ENCODE measurements at regions not wholly inside any gene's neighbourhood (a gene's known extent, or its start where the extent isn't known, plus 50 kb on each side); places are given as distances from the start of the nearest gene placed in this dataset.

- DNase-seq (ENCODE audit: low read depth, low spot score), result no peak
- no peaks in the 10 kb centered on the region for H3K4me1 ChIP-seq (ENCODE audit: control insufficient read depth, insufficient read depth, low read length)
- H3K36me3 ChIP-seq (ENCODE audit: control insufficient read depth, insufficient read depth, low read length), result no peaks in the 10 kb centered on the region
- H3K27me3 ChIP-seq (ENCODE audit: control insufficient read depth, insufficient read depth, low read length), result no peaks in the 10 kb centered on the region
- WGBS (ENCODE audit: insufficient coverage, insufficient read length), result no CpG with 5 or more reads among the region's 1 CpG
- no peak overlapping the region for H3K27ac ChIP-seq (ENCODE audit: low read length)
- H3K9me3 ChIP-seq (ENCODE audit: control insufficient read depth, insufficient read depth, low read length), result no peaks in the 10 kb centered on the region
- H3K4me3 ChIP-seq (ENCODE audit: low read length), result no peak overlapping the region
These were observed 1030.7 kb downstream of the NLGN4Y start for GRCh38 chrY:15554991-15555390.

DNA sequence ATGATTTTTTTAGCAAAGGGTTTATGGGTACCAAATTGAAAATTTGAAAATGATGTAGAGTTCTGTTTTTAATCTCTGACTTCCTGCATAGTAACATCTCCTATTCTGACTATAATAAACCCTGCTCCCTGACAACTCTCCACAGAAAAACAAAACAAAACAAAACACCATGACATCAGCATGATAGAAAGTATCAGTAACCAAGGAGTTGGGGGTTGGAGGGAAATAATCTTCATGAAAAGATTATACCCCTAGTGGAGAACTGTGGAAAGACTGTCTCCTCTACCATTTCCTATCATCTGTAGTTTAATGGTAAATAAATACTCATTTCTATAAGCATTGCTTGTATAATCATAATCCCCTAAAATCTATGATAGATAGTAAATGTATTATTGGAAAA, 1034.8 kb downstream of the NLGN4Y start:
- Histone ChIP-seq H3K27ac (ENCODE audit: low read length) (no peak overlapping the region), H3K4me1 (ENCODE audit: control insufficient read depth, insufficient read depth, low read length) (no peaks in the 10 kb centered on the region), H3K4me3 (ENCODE audit: low read length) (no peak overlapping the region), H3K36me3 (ENCODE audit: control insufficient read depth, insufficient read depth, low read length) (no peaks in the 10 kb centered on the region), H3K27me3 (ENCODE audit: control insufficient read depth, insufficient read depth, low read length) (no peaks in the 10 kb centered on the region), H3K9me3 (ENCODE audit: control insufficient read depth, insufficient read depth, low read length) (no peaks in the 10 kb centered on the region)
- no peak for DNase-seq (ENCODE audit: low read depth, low spot score)

DNA sequence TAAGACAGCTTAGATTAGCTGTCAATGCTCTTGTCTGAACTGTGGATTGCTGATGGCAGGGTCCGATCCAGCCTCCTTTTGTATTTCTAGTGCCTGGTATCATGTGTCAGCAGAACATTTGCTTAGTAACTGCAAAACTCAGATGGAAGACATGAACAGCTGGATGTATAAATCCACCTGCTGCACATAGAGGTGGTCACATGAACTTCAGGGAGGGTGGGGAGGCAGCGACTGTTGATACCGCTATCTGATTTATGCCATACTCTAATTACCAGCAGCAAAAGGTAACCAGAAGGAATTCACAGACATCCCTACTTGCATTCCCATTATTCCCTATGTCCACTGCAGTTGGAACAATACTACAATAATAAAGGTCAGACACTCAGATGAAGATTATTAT, 1036.5 kb downstream of the NLGN4Y start:
- no peak for DNase-seq (ENCODE audit: low read depth, low spot score)
- Histone ChIP-seq H3K9me3 (ENCODE audit: control insufficient read depth, insufficient read depth, low read length) (no peaks in the 10 kb centered on the region), H3K36me3 (ENCODE audit: control insufficient read depth, insufficient read depth, low read length) (no peaks in the 10 kb centered on the region), H3K27me3 (ENCODE audit: control insufficient read depth, insufficient read depth, low read length) (no peaks in the 10 kb centered on the region), H3K27ac (ENCODE audit: low read length) (no peak overlapping the region), H3K4me1 (ENCODE audit: control insufficient read depth, insufficient read depth, low read length) (no peaks in the 10 kb centered on the region), H3K4me3 (ENCODE audit: low read length) (no peak overlapping the region)
- WGBS (ENCODE audit: insufficient coverage, insufficient read length), result no CpG with 5 or more reads among the region's 3 CpGs

GRCh38 chrY:15561501-15562289, 1037.4 kb downstream of the NLGN4Y start:
- WGBS (ENCODE audit: insufficient coverage, insufficient read length), result no CpG with 5 or more reads among the region's 5 CpGs
- no peaks in the 10 kb centered on the region for H3K27me3 ChIP-seq (ENCODE audit: control insufficient read depth, insufficient read depth, low read length)
- no peak overlapping the region for H3K27ac ChIP-seq (ENCODE audit: low read length)
- H3K4me1 ChIP-seq (ENCODE audit: control insufficient read depth, insufficient read depth, low read length), result no peaks in the 10 kb centered on the region
- DNase-seq (ENCODE audit: low read depth, low spot score), result no peak
- H3K4me3 ChIP-seq (ENCODE audit: low read length), result no peak overlapping the region
- no peaks in the 10 kb centered on the region for H3K9me3 ChIP-seq (ENCODE audit: control insufficient read depth, insufficient read depth, low read length)
- H3K36me3 ChIP-seq (ENCODE audit: control insufficient read depth, insufficient read depth, low read length), result no peaks in the 10 kb centered on the region

GRCh38 chrY:15577886-15578285, 1053.6 kb downstream of the NLGN4Y start:
- DNase-seq (ENCODE audit: low read depth, low spot score), result no peak
- H3K9me3 ChIP-seq (ENCODE audit: control insufficient read depth, insufficient read depth, low read length), result no peaks in the 10 kb centered on the region
- no peak overlapping the region for H3K27ac ChIP-seq (ENCODE audit: low read length)
- WGBS (ENCODE audit: insufficient coverage, insufficient read length), result no CpG with 5 or more reads among the region's 1 CpG
- no peak overlapping the region for H3K4me3 ChIP-seq (ENCODE audit: low read length)
- no peaks in the 10 kb centered on the region for H3K4me1 ChIP-seq (ENCODE audit: control insufficient read depth, insufficient read depth, low read length)
- no peaks in the 10 kb centered on the region for H3K36me3 ChIP-seq (ENCODE audit: control insufficient read depth, insufficient read depth, low read length)
- no peaks in the 10 kb centered on the region for H3K27me3 ChIP-seq (ENCODE audit: control insufficient read depth, insufficient read depth, low read length)

DNA sequence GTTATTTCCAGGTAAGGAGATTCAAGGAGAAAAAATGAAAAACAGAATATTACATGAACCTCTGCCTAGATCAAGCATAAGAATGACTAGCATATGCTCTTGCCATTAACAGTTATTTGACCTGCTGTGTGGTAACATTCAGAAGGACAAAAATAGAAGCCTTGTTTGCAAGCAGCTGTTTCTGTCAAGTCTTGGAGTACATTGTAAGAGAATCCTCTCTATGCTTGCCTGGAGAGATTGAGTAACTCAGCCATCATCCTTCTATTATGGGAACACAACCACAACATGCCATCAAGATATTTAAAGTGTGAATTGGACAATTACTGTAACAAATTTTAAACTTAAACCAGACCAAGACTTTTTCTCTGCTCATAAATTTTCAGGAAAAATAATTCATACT, 1054.4 kb downstream of the NLGN4Y start:
- no peak for DNase-seq (ENCODE audit: low read depth, low spot score)
- Histone ChIP-seq H3K4me3 (ENCODE audit: low read length) (no peak overlapping the region), H3K27me3 (ENCODE audit: control insufficient read depth, insufficient read depth, low read length) (no peaks in the 10 kb centered on the region), H3K27ac (ENCODE audit: low read length) (no peak overlapping the region), H3K36me3 (ENCODE audit: control insufficient read depth, insufficient read depth, low read length) (no peaks in the 10 kb centered on the region), H3K9me3 (ENCODE audit: control insufficient read depth, insufficient read depth, low read length) (no peaks in the 10 kb centered on the region), H3K4me1 (ENCODE audit: control insufficient read depth, insufficient read depth, low read length) (no peaks in the 10 kb centered on the region)

GRCh38 chrY:15579245-15579644, 1054.9 kb downstream of the NLGN4Y start:
- no peak overlapping the region for H3K4me3 ChIP-seq (ENCODE audit: low read length)
- H3K36me3 ChIP-seq (ENCODE audit: control insufficient read depth, insufficient read depth, low read length), result no peaks in the 10 kb centered on the region
- no peak for DNase-seq (ENCODE audit: low read depth, low spot score)
- H3K4me1 ChIP-seq (ENCODE audit: control insufficient read depth, insufficient read depth, low read length), result no peaks in the 10 kb centered on the region
- no peaks in the 10 kb centered on the region for H3K27me3 ChIP-seq (ENCODE audit: control insufficient read depth, insufficient read depth, low read length)
- no peak overlapping the region for H3K27ac ChIP-seq (ENCODE audit: low read length)
- no peaks in the 10 kb centered on the region for H3K9me3 ChIP-seq (ENCODE audit: control insufficient read depth, insufficient read depth, low read length)

DNA sequence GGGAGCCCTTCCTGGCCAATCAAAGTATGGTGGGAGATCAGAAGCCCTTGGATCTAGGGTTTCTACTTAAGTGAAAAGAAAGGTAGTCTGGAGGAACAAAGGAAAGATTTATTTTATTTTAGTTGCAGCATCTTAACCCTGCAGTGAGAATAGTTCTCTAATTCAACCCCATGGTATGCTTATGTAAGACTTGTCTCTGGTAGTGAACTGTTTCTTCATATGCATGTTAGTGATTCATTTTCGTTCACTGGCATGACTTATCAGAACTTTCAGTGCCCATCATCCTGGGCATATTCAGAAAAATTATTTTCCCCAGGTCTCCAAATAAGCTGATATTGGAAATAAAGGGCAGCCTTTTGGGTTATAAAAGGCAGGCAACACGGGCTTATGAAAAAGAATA, 1058.8 kb downstream of the NLGN4Y start:
- no peak overlapping the region for H3K27ac ChIP-seq (ENCODE audit: low read length)
- no peaks in the 10 kb centered on the region for H3K9me3 ChIP-seq (ENCODE audit: control insufficient read depth, insufficient read depth, low read length)
- WGBS (ENCODE audit: insufficient coverage, insufficient read length), result no CpG with 5 or more reads among the region's 2 CpGs
- H3K4me3 ChIP-seq (ENCODE audit: low read length), result no peak overlapping the region
- no peaks in the 10 kb centered on the region for H3K27me3 ChIP-seq (ENCODE audit: control insufficient read depth, insufficient read depth, low read length)
- DNase-seq (ENCODE audit: low read depth, low spot score), result no peak
- H3K36me3 ChIP-seq (ENCODE audit: control insufficient read depth, insufficient read depth, low read length), result no peaks in the 10 kb centered on the region
- H3K4me1 ChIP-seq (ENCODE audit: control insufficient read depth, insufficient read depth, low read length), result no peaks in the 10 kb centered on the region

DNA sequence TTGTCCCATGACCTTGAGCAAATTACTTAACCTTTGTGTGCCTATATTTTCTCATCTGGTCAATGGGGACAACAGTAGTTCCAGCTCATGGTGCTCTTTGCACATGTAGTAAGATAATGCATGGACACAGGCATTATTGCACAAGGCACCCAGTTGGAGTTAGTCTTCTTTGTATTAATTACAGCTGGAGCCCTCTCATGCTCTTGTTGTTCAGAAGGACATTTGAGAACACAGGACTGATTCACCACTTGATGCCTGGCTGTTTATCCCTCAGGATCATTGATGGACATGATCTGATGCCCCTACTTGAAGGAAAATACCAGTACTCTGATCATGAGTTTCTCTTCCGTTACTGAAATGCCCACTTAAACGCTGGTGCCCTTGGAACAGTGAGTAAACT, 1068.6 kb downstream of the NLGN4Y start:
- Histone ChIP-seq H3K27ac (ENCODE audit: low read length) (no peak overlapping the region), H3K4me1 (ENCODE audit: control insufficient read depth, insufficient read depth, low read length) (no peaks in the 10 kb centered on the region), H3K36me3 (ENCODE audit: control insufficient read depth, insufficient read depth, low read length) (no peaks in the 10 kb centered on the region), H3K9me3 (ENCODE audit: control insufficient read depth, insufficient read depth, low read length) (no peaks in the 10 kb centered on the region), H3K27me3 (ENCODE audit: control insufficient read depth, insufficient read depth, low read length) (no peaks in the 10 kb centered on the region), H3K4me3 (ENCODE audit: low read length) (no peak overlapping the region)
- no CpG with 5 or more reads among the region's 2 CpGs for WGBS (ENCODE audit: insufficient coverage, insufficient read length)
- DNase-seq (ENCODE audit: low read depth, low spot score), result no peak

DNA sequence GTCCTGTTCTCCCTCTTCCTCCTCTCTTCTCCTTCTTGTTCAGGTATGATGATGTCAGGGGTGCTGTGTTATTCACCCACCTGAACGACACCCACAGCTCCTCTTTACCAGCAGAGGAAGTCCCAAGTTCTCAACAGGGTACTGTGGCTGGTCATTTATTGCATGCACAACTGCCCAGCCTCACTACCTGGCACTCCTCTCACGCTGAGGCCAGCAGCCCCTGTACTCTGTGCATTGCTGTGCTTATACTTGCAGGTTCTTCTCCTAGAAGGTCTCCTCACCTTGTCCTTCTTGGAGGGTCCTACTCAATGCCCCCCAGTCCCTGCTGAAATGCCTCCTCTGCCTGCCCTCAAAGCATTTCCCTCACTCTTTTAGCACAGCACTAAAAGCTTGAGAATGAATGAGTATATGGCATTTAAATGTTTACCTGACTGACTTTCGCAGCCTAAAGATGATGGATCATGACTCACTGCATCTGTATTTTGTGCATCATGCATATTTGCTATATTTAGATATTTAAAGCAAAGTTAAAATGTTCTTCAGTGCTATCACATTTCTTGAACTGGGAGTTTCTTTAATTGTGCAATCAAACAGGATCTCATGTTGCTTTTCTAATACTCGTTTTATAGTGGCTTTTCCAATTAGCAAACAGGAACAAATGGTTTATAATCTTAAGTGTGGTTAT, 1069.3 kb downstream of the NLGN4Y start:
- H3K36me3 ChIP-seq (ENCODE audit: control insufficient read depth, insufficient read depth, low read length), result no peaks in the 10 kb centered on the region
- H3K4me1 ChIP-seq (ENCODE audit: control insufficient read depth, insufficient read depth, low read length), result no peaks in the 10 kb centered on the region
- no peaks in the 10 kb centered on the region for H3K27me3 ChIP-seq (ENCODE audit: control insufficient read depth, insufficient read depth, low read length)
- no peak overlapping the region for H3K27ac ChIP-seq (ENCODE audit: low read length)
- no CpG with 5 or more reads among the region's 4 CpGs for WGBS (ENCODE audit: insufficient coverage, insufficient read length)
- DNase-seq (ENCODE audit: low read depth, low spot score), result no peak
- no peak overlapping the region for H3K4me3 ChIP-seq (ENCODE audit: low read length)
- no peaks in the 10 kb centered on the region for H3K9me3 ChIP-seq (ENCODE audit: control insufficient read depth, insufficient read depth, low read length)

GRCh38 chrY:15594179-15594578, 1069.8 kb downstream of the NLGN4Y start:
- Histone ChIP-seq H3K9me3 (ENCODE audit: control insufficient read depth, insufficient read depth, low read length) (no peaks in the 10 kb centered on the region), H3K27me3 (ENCODE audit: control insufficient read depth, insufficient read depth, low read length) (no peaks in the 10 kb centered on the region), H3K4me3 (ENCODE audit: low read length) (no peak overlapping the region), H3K36me3 (ENCODE audit: control insufficient read depth, insufficient read depth, low read length) (no peaks in the 10 kb centered on the region), H3K4me1 (ENCODE audit: control insufficient read depth, insufficient read depth, low read length) (no peaks in the 10 kb centered on the region), H3K27ac (ENCODE audit: low read length) (no peak overlapping the region)
- no peak for DNase-seq (ENCODE audit: low read depth, low spot score)
- WGBS (ENCODE audit: insufficient coverage, insufficient read length), result no CpG with 5 or more reads among the region's 3 CpGs

All from iPS DF 6.9 (cell line).